GM12878 (cell line): ENCODE measurements at regions not wholly inside any gene's neighbourhood (a gene's known extent, or its start where the extent isn't known, plus 50 kb on each side); places are given as distances from the start of the nearest gene placed in this dataset.

Experiments
- ATAC-seq: fragments of 200-7000 bp; cut with Tn5 transposase; 3 replicates; pipeline ENCODE4 v1.9.1; 2020; ENCODE audit warnings: mild to moderate bottlenecking, moderate library complexity
- BruUV-seq: library from RNA; stranded (reverse); fragments of 400-500 nt; replicated peaks from 2 replicates; lab custom pipeline; 2021; lab: Mats Ljungman, UMichigan
- CTCF ChIA-PET: fragments of 300-600 bp; sonication (Branson Sonifier 250); formaldehyde crosslinking; extraction: SDS; loops from one replicate; lab custom pipeline; 2021; ENCODE audit warnings: inconsistent platforms; lab: Yijun Ruan, JAX
- POLR2A ChIA-PET: fragments of 350-600 bp; formaldehyde crosslinking; extraction: SDS; loops from one replicate; lab custom pipeline; 2021; ENCODE audit warnings: inconsistent platforms; lab: Charles Lee
- RAD21 ChIA-PET: fragments of 300-600 bp; sonication (Branson Sonifier 250); formaldehyde crosslinking; loops from one replicate; lab custom pipeline; 2023; ENCODE audit warnings: antibody characterized with exemption; ENCODE audit not compliant: unreplicated experiment; lab: Charles Lee
- SMC1A ChIA-PET: fragments of 300-600 bp; sonication (Branson Sonifier 250); formaldehyde crosslinking; loops from one replicate; lab custom pipeline; 2023; ENCODE audit not compliant: unreplicated experiment, uncharacterized antibody; lab: Charles Lee
- DNase-seq: peaks from one replicate; pipeline ENCODE4 v3.0.0-alpha.2; 2011; ENCODE audit warnings: low read depth, low spot score
- FAIRE-seq: peaks from 3 replicates; lab custom pipeline; 2011; peaks lifted over from hg19 to GRCh38; lab: Jason Lieb, UNC
- H2AFZ ChIP-seq: 2 replicates; pipeline ENCODE4 v1.6.0; 2011; ENCODE audit warnings: low read depth, low read length, control low read depth; ENCODE audit not compliant: control insufficient read depth
- H3K27ac ChIP-seq: 2 replicates; pipeline ENCODE4 v1.5.1; 2011; ENCODE audit warnings: control low read depth; ENCODE audit not compliant: control insufficient read depth, insufficient read depth
- H3K27me3 ChIP-seq, 2 experiments: replicated peaks in 1 of 2; 2 replicates each; pipeline versions ENCODE4 v1.6.0 to v1.6.1; 2011; ENCODE audit warnings: low read length in 1 of 2; ENCODE audit not compliant: control insufficient read depth in 2 of 2, insufficient read depth in 2 of 2
- H3K36me3 ChIP-seq, 2 experiments: 2 replicates each; pipeline ENCODE4 v1.5.1; 2011; ENCODE audit warnings: low read length in 1 of 2; ENCODE audit not compliant: control insufficient read depth in 2 of 2, insufficient read depth in 2 of 2
- H3K4me1 ChIP-seq: 2 replicates; pipeline ENCODE4 v1.6.1; 2011; ENCODE audit warnings: mild to moderate bottlenecking, low read length, moderate library complexity, mixed read lengths; ENCODE audit not compliant: control insufficient read depth, insufficient read depth
- H3K4me2 ChIP-seq: 2 replicates; pipeline ENCODE4 v1.6.0; 2011; ENCODE audit warnings: control low read depth; ENCODE audit not compliant: control insufficient read depth, insufficient read depth
- H3K4me3 ChIP-seq: fragments of 200-600 bp; sonication (generic); 2 replicates; pipeline ENCODE4 v1.5.1; 2016
- H3K79me2 ChIP-seq: 2 replicates; pipeline ENCODE4 v1.6.0; 2011; ENCODE audit warnings: low read length; ENCODE audit not compliant: control insufficient read depth, insufficient read depth
- H3K9ac ChIP-seq: 2 replicates; pipeline ENCODE4 v1.8.0; 2011; ENCODE audit warnings: low read length, control low read depth, mixed read lengths; ENCODE audit not compliant: control insufficient read depth, insufficient read depth
- H3K9me3 ChIP-seq: replicated peaks from 3 replicates; pipeline ENCODE4 v1.5.1; 2011; ENCODE audit warnings: mild to moderate bottlenecking, low read length; ENCODE audit not compliant: control insufficient read depth, insufficient read depth
- H4K20me1 ChIP-seq: 2 replicates; pipeline ENCODE4 v1.6.0; 2011; ENCODE audit not compliant: control insufficient read depth, insufficient read depth
- ASH2L ChIP-seq: fragments of 300-600, 200-600 bp; sonication (generic); IDR thresholded peaks from 2 replicates; pipeline ENCODE4 v1.6.1; 2017; ENCODE audit warnings: low read depth, mild to moderate bottlenecking, borderline replicate concordance
- CBX3 ChIP-seq: fragments of 200-600 bp; sonication (generic); IDR thresholded peaks from 2 replicates; pipeline ENCODE4 v1.6.1; 2016; ENCODE audit warnings: low read depth, borderline replicate concordance
- ESRRA ChIP-seq: IDR thresholded peaks from 2 replicates; pipeline ENCODE4 v1.6.1; 2012; ENCODE audit warnings: mild to moderate bottlenecking, low read length, improper control_type of control experiment
- GABPA ChIP-seq: IDR thresholded peaks from 2 replicates; pipeline ENCODE4 v1.6.1; 2014; ENCODE audit warnings: antibody characterized with exemption, low read depth, mild to moderate bottlenecking, inconsistent platforms
- GATAD2B ChIP-seq: fragments of 450-650 bp; conservative IDR thresholded peaks from 2 replicates; pipeline ENCODE4 v1.6.1; 2017; ENCODE audit warnings: low read depth, mild to moderate bottlenecking, moderate library complexity
- SUZ12 ChIP-seq: fragments of 200-600 bp; sonication (generic); IDR thresholded peaks from one replicate; pipeline ENCODE4 v1.6.1; 2018; ENCODE audit warnings: antibody characterized with exemption, mild to moderate bottlenecking; ENCODE audit not compliant: unreplicated experiment
- TCF12 ChIP-seq: IDR thresholded peaks from 2 replicates; pipeline ENCODE4 v1.6.1; 2011; ENCODE audit warnings: low read depth, mild to moderate bottlenecking, low read length
- WGBS: methylation state at CpG from one replicate; pipeline ENCODE4 v1.1.6; 2016; ENCODE audit warnings: low lambda C conversion rate; ENCODE audit not compliant: insufficient replicate concordance, insufficient coverage; ENCODE audit errors: missing lambda C conversion rate; 5-methylcytosine and 5-hydroxymethylcytosine counted together
- in situ Hi-C: fragments of 300-500 bp; cut with MboI; formaldehyde crosslinking; loops from 9 replicates; pipeline ENCODE4 v1.14.3; 2018; ENCODE audit warnings: mixed read lengths
- intact Hi-C: fragments of 100-400 bp; cut with micrococcal nuclease; formaldehyde crosslinking; loops from one replicate; pipeline ENCODE4 v1.14.2; 2022; ENCODE audit not compliant: unreplicated experiment
- TF ChIP-seq, protein P1 (sequence below): IDR thresholded peaks from 2 replicates; pipeline ENCODE4 v1.6.1; 2012; ENCODE audit warnings: improper control_type of control experiment, low read depth, low read length; ENCODE audit not compliant: insufficient replicate concordance
- TF ChIP-seq, protein P2 (sequence below): fragments of 450-650 bp; conservative IDR thresholded peaks from 2 replicates; pipeline ENCODE4 v1.6.1; 2017; ENCODE audit warnings: mild to moderate bottlenecking, moderate library complexity

DNA sequence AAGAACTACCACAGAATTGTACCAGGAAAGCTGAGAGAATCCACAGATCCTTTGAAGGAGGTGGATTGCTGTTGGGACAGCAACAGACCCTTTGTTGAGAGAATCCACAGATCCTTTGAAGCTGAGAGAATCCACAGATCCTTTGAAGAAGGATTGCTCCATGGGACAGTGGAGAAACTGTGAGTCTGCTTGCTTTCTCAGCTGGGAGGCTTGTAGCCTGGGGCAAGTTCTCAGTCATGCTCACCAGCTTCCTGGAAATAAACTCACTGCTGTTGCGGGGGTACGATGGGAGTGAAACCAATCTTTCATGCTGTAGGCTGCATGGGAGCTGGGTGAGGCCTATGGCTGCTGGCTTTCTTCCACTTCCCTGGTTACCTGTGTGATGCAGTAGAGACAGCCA, 106.3 kb downstream of the C7orf25 start (continued):
- TF ChIP-seq, protein P1, sequence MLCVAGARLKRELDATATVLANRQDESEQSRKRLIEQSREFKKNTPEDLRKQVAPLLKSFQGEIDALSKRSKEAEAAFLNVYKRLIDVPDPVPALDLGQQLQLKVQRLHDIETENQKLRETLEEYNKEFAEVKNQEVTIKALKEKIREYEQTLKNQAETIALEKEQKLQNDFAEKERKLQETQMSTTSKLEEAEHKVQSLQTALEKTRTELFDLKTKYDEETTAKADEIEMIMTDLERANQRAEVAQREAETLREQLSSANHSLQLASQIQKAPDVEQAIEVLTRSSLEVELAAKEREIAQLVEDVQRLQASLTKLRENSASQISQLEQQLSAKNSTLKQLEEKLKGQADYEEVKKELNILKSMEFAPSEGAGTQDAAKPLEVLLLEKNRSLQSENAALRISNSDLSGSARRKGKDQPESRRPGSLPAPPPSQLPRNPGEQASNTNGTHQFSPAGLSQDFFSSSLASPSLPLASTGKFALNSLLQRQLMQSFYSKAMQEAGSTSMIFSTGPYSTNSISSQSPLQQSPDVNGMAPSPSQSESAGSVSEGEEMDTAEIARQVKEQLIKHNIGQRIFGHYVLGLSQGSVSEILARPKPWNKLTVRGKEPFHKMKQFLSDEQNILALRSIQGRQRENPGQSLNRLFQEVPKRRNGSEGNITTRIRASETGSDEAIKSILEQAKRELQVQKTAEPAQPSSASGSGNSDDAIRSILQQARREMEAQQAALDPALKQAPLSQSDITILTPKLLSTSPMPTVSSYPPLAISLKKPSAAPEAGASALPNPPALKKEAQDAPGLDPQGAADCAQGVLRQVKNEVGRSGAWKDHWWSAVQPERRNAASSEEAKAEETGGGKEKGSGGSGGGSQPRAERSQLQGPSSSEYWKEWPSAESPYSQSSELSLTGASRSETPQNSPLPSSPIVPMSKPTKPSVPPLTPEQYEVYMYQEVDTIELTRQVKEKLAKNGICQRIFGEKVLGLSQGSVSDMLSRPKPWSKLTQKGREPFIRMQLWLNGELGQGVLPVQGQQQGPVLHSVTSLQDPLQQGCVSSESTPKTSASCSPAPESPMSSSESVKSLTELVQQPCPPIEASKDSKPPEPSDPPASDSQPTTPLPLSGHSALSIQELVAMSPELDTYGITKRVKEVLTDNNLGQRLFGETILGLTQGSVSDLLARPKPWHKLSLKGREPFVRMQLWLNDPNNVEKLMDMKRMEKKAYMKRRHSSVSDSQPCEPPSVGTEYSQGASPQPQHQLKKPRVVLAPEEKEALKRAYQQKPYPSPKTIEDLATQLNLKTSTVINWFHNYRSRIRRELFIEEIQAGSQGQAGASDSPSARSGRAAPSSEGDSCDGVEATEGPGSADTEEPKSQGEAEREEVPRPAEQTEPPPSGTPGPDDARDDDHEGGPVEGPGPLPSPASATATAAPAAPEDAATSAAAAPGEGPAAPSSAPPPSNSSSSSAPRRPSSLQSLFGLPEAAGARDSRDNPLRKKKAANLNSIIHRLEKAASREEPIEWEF, result no peak
- TF ChIP-seq ESRRA, result no peak
- no peak for TF ChIP-seq ASH2L
- TF ChIP-seq CBX3, result no peak
- TF ChIP-seq, protein P2, sequence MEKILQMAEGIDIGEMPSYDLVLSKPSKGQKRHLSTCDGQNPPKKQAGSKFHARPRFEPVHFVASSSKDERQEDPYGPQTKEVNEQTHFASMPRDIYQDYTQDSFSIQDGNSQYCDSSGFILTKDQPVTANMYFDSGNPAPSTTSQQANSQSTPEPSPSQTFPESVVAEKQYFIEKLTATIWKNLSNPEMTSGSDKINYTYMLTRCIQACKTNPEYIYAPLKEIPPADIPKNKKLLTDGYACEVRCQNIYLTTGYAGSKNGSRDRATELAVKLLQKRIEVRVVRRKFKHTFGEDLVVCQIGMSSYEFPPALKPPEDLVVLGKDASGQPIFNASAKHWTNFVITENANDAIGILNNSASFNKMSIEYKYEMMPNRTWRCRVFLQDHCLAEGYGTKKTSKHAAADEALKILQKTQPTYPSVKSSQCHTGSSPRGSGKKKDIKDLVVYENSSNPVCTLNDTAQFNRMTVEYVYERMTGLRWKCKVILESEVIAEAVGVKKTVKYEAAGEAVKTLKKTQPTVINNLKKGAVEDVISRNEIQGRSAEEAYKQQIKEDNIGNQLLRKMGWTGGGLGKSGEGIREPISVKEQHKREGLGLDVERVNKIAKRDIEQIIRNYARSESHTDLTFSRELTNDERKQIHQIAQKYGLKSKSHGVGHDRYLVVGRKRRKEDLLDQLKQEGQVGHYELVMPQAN, result no peak

DNA sequence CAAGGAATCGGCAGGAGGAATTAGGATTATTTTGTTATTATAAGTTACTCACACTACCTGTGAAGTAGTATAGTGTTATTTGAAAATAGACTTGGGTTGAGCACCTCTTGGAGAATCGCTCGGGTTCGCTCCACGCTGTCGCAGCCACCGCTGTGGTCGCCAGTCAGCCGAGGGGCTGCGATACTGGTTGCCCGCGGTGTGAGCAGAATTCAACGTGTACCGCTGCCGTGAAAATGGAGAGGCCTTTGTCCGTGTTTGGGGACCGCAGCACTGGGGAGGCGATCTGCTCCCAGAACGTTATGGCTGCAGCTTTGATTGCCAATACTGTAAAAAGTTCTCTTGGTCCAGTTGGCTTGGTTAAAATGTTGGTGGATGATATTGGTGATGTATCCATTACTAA, 117.2 kb downstream of the C7orf25 start:
- H3K9ac ChIP-seq, result no peak overlapping the region
- H3K27me3 ChIP-seq, result no peaks in the 10 kb centered on the region
- H3K79me2 ChIP-seq, result no peaks in the 10 kb centered on the region
- no peaks in the 10 kb centered on the region for H3K36me3 ChIP-seq
- H3K4me3 ChIP-seq, result no peak overlapping the region
- ATAC-seq (no peak), FAIRE-seq (no peak), DNase-seq (no peak)
- no peak overlapping the region for H3K4me2 ChIP-seq
- ChIA-PET POLR2A (no interaction called here), CTCF (no interaction called here), RAD21 (no interaction called here), SMC1A (no interaction called here)
- no peak overlapping the region for H3K27ac ChIP-seq
- no peaks in the 10 kb centered on the region for H4K20me1 ChIP-seq
- intact Hi-C loops, result no loop called here
- in situ Hi-C loops, result no loop called here
- H2AFZ ChIP-seq, result no peak overlapping the region
- no peaks in the 10 kb centered on the region for H3K4me1 ChIP-seq
- no peaks in the 10 kb centered on the region for H3K9me3 ChIP-seq
- TF ChIP-seq GATAD2B (no peak), TCF12 (no peak), SUZ12 (no peak), GABPA (no peak)
- WGBS, result 65% methylated on average over 19 of the region's 19 CpGs
- no TSS peak for BruUV-seq
